ENCODE measurements at regions not wholly inside any gene's neighbourhood (a gene's known extent, or its start where the extent isn't known, plus 50 kb on each side); places are given as distances from the start of the nearest gene placed in this dataset.
A peak's percentile ranks its signal among the peaks of the same experiment; 100 is the strongest.

GRCh38 chr15:66615846-66616245 lies 50.0 kb upstream of the LCTL start:
- DNase-seq, result no peak

GRCh38 chr15:66617137-66618090 lies 51.6 kb upstream of the LCTL start:
- no peak for DNase-seq

- DNase-seq, result peak; percentile 15
Measured at GRCh38 chr15:66619152-66619903, 53.5 kb upstream of the LCTL start.

GRCh38 chr15:66620341-66620740 lies 54.5 kb upstream of the LCTL start:
- no peak for DNase-seq

GRCh38 chr15:66620744-66621344 lies 55.0 kb upstream of the LCTL start:
- DNase-seq, result no peak

- no peak for DNase-seq
Measured at GRCh38 chr15:66621491-66622467, 56.0 kb upstream of the LCTL start.

- DNase-seq, result no peak
Measured at GRCh38 chr15:66622591-66623022, 56.8 kb upstream of the LCTL start.

- no peak for DNase-seq
Measured at GRCh38 chr15:66623801-66624453, 58.1 kb upstream of the LCTL start.

GRCh38 chr15:66625531-66625930 lies 59.7 kb upstream of the LCTL start:
- DNase-seq, result no peak

GRCh38 chr15:66625974-66626373 lies 60.2 kb upstream of the LCTL start:
- no peak for DNase-seq

GRCh38 chr15:66628976-66629723 lies 63.4 kb upstream of the LCTL start:
- DNase-seq, result no peak

- peak; percentile 2 for DNase-seq
Measured at GRCh38 chr15:66629817-66630576, 64.2 kb upstream of the LCTL start.

- no peak for DNase-seq
Measured at GRCh38 chr15:66630801-66631351, 65.1 kb upstream of the LCTL start.

GRCh38 chr15:66631616-66632263 lies 65.9 kb upstream of the LCTL start:
- DNase-seq, result no peak

GRCh38 chr15:66633041-66633937 lies 67.5 kb upstream of the LCTL start:
- DNase-seq, result no peak

GRCh38 chr15:66633938-66634250 lies 68.1 kb upstream of the LCTL start:
- DNase-seq, result no peak

GRCh38 chr15:66634540-66634939 lies 67.5 kb upstream of the SMAD6 start:
- DNase-seq, result no peak

GRCh38 chr15:66635006-66635405 lies 67.0 kb upstream of the SMAD6 start:
- DNase-seq, result no peak
